BLaER1 (cell line): ENCODE measurements at regions not wholly inside any gene's neighbourhood (a gene's known extent, or its start where the extent isn't known, plus 50 kb on each side); places are given as distances from the start of the nearest gene placed in this dataset.

Source experiments
- H3K27ac ChIP-seq: shearing (Covaris generic); formaldehyde crosslinking; 2 replicates; pipeline ENCODE4 v1.8.1; 2022
- H3K27me3 ChIP-seq: shearing (Covaris generic); formaldehyde crosslinking; 2 replicates; pipeline ENCODE4 v1.8.1; 2022
- H3K36me3 ChIP-seq: shearing (Covaris generic); formaldehyde crosslinking; 2 replicates; pipeline ENCODE4 v1.8.1; 2022
- H3K4me1 ChIP-seq: shearing (Covaris generic); formaldehyde crosslinking; 2 replicates; pipeline ENCODE4 v1.8.1; 2022
- H3K4me2 ChIP-seq: shearing (Covaris generic); formaldehyde crosslinking; 2 replicates; pipeline ENCODE4 v1.8.1; 2022
- H3K4me3 ChIP-seq: shearing (Covaris generic); formaldehyde crosslinking; 2 replicates; pipeline ENCODE4 v1.8.1; 2022
- H3K9ac ChIP-seq: shearing (Covaris generic); formaldehyde crosslinking; 2 replicates; pipeline ENCODE4 v1.8.1; 2022
- H3K9me3 ChIP-seq: shearing (Covaris generic); formaldehyde crosslinking; 2 replicates; pipeline ENCODE4 v1.8.1; 2022
- H4K20me1 ChIP-seq: shearing (Covaris generic); formaldehyde crosslinking; 2 replicates; pipeline ENCODE4 v1.8.1; 2022
- Cebpa-rat ChIP-seq: shearing (Covaris generic); IDR thresholded peaks from 2 replicates; pipeline ENCODE4 v1.8.1; 2022

GRCh38 chr9:108316630-108317029 is 539.2 kb downstream of the ACTL7B start:
- Histone ChIP-seq H3K36me3 (no peaks in the 10 kb centered on the region), H3K4me3 (no peak overlapping the region), H3K4me1 (no peaks in the 10 kb centered on the region), H3K27me3 (no peaks in the 10 kb centered on the region), H3K9me3 (0 out of 2 replicates have a peak, but pooled peaks cover 11% of the 10 kb centered on the region), H3K9ac (no peak overlapping the region), H3K27ac (no peak overlapping the region), H3K4me2 (no peak overlapping the region), H4K20me1 (no peaks in the 10 kb centered on the region)
- TF ChIP-seq Cebpa-rat = no peak

- H3K4me1 ChIP-seq = no peaks in the 10 kb centered on the region
- H3K36me3 ChIP-seq = no peaks in the 10 kb centered on the region
- no peaks in the 10 kb centered on the region for H4K20me1 ChIP-seq
- TF ChIP-seq Cebpa-rat = no peak
- H3K9ac ChIP-seq = no peak overlapping the region
- H3K9me3 ChIP-seq = 0 out of 2 replicates have a peak, but pooled peaks cover 11% of the 10 kb centered on the region
- no peaks in the 10 kb centered on the region for H3K27me3 ChIP-seq
- H3K4me2 ChIP-seq = no peak overlapping the region
- H3K27ac ChIP-seq = no peak overlapping the region
- no peak overlapping the region for H3K4me3 ChIP-seq
Measured at GRCh38 chr9:108316066-108316465, 539.7 kb downstream of the ACTL7B start.

- Histone ChIP-seq H3K9me3 (no peaks in the 10 kb centered on the region; the same call in 1 of the 2 replicates), H3K4me1 (no peaks in the 10 kb centered on the region), H4K20me1 (no peaks in the 10 kb centered on the region), H3K9ac (no peak overlapping the region), H3K36me3 (no peaks in the 10 kb centered on the region), H3K27ac (no peak overlapping the region), H3K4me3 (no peak overlapping the region), H3K4me2 (no peak overlapping the region), H3K27me3 (no peaks in the 10 kb centered on the region)
- TF ChIP-seq Cebpa-rat = no peak
Measured at GRCh38 chr9:108311745-108312144, 544.0 kb downstream of the ACTL7B start.

GRCh38 chr9:108310202-108310601 is 545.6 kb downstream of the ACTL7B start:
- H3K36me3 ChIP-seq = no peaks in the 10 kb centered on the region
- H4K20me1 ChIP-seq = no peaks in the 10 kb centered on the region
- H3K27ac ChIP-seq = no peak overlapping the region
- no peak overlapping the region for H3K4me2 ChIP-seq
- TF ChIP-seq Cebpa-rat = no peak
- H3K4me3 ChIP-seq = no peak overlapping the region
- no peaks in the 10 kb centered on the region for H3K27me3 ChIP-seq
- H3K9me3 ChIP-seq = no peaks in the 10 kb centered on the region; the same call in 1 of the 2 replicates
- H3K4me1 ChIP-seq = no peaks in the 10 kb centered on the region
- H3K9ac ChIP-seq = no peak overlapping the region

- H3K4me2 ChIP-seq = no peak overlapping the region
- no peak overlapping the region for H3K4me3 ChIP-seq
Measured at GRCh38 chr9:108300306-108301287, 555.2 kb downstream of the ACTL7B start.

GRCh38 chr9:108297073-108297472 is 558.7 kb downstream of the ACTL7B start:
- no peak for TF ChIP-seq Cebpa-rat
- Histone ChIP-seq H3K9ac (no peak overlapping the region), H3K4me2 (no peak overlapping the region), H4K20me1 (no peaks in the 10 kb centered on the region), H3K27ac (no peak overlapping the region), H3K36me3 (no peaks in the 10 kb centered on the region), H3K4me3 (no peak overlapping the region), H3K27me3 (no peaks in the 10 kb centered on the region), H3K4me1 (no peaks in the 10 kb centered on the region), H3K9me3 (no peaks in the 10 kb centered on the region)

More at GRCh38 chr9:108300306-108301287, 555.2 kb downstream of the ACTL7B start:
- no peak for TF ChIP-seq Cebpa-rat
- H3K36me3 ChIP-seq = no peaks in the 10 kb centered on the region
- no peak overlapping the region for H3K27ac ChIP-seq
- no peaks in the 10 kb centered on the region for H3K9me3 ChIP-seq
- H3K4me1 ChIP-seq = no peaks in the 10 kb centered on the region
- no peaks in the 10 kb centered on the region for H3K27me3 ChIP-seq
- H4K20me1 ChIP-seq = no peaks in the 10 kb centered on the region
- no peak overlapping the region for H3K9ac ChIP-seq

GRCh38 chr9:108296056-108296455 is 559.7 kb downstream of the ACTL7B start:
- H3K4me1 ChIP-seq = no peaks in the 10 kb centered on the region
- H3K9ac ChIP-seq = no peak overlapping the region
- H3K4me3 ChIP-seq = no peak overlapping the region
- no peak for TF ChIP-seq Cebpa-rat
- H3K27ac ChIP-seq = no peak overlapping the region
- H3K27me3 ChIP-seq = no peaks in the 10 kb centered on the region
- no peak overlapping the region for H3K4me2 ChIP-seq
- H3K9me3 ChIP-seq = no peaks in the 10 kb centered on the region
- H3K36me3 ChIP-seq = no peaks in the 10 kb centered on the region
- no peaks in the 10 kb centered on the region for H4K20me1 ChIP-seq

GRCh38 chr9:108291586-108291932 is 564.2 kb downstream of the ACTL7B start:
- H3K27ac ChIP-seq = no peak overlapping the region
- no peak for TF ChIP-seq Cebpa-rat
- H3K27me3 ChIP-seq = no peaks in the 10 kb centered on the region
- no peak overlapping the region for H3K4me2 ChIP-seq
- no peak overlapping the region for H3K9ac ChIP-seq
- H3K9me3 ChIP-seq = no peaks in the 10 kb centered on the region
- H4K20me1 ChIP-seq = no peaks in the 10 kb centered on the region
- no peak overlapping the region for H3K4me3 ChIP-seq
- no peaks in the 10 kb centered on the region for H3K36me3 ChIP-seq
- no peaks in the 10 kb centered on the region for H3K4me1 ChIP-seq

- Histone ChIP-seq H3K27ac (no peak overlapping the region), H3K4me3 (no peak overlapping the region), H4K20me1 (no peaks in the 10 kb centered on the region), H3K36me3 (no peaks in the 10 kb centered on the region), H3K9ac (no peak overlapping the region), H3K27me3 (no peaks in the 10 kb centered on the region), H3K4me1 (no peaks in the 10 kb centered on the region), H3K9me3 (no peaks in the 10 kb centered on the region), H3K4me2 (no peak overlapping the region)
- no peak for TF ChIP-seq Cebpa-rat
Measured at GRCh38 chr9:108290839-108291585, 564.8 kb downstream of the ACTL7B start.

GRCh38 chr9:108286638-108287206 is 569.1 kb downstream of the ACTL7B start:
- Histone ChIP-seq H3K4me2 (no peak overlapping the region), H4K20me1 (no peaks in the 10 kb centered on the region), H3K27me3 (no peaks in the 10 kb centered on the region), H3K9ac (no peak overlapping the region), H3K9me3 (no peaks in the 10 kb centered on the region), H3K4me1 (no peaks in the 10 kb centered on the region), H3K27ac (no peak overlapping the region), H3K36me3 (no peaks in the 10 kb centered on the region), H3K4me3 (no peak overlapping the region)
- TF ChIP-seq Cebpa-rat = no peak
